Neural cell (in vitro differentiated cells): ENCODE measurements at regions not wholly inside any gene's neighbourhood (a gene's known extent, or its start where the extent isn't known, plus 50 kb on each side); places are given as distances from the start of the nearest gene placed in this dataset.

Experiments
- H2AFZ ChIP-seq: fragments of 200-600, 300-800 bp; sonication (generic), shearing (Covaris generic); 2 replicates; pipeline ENCODE4 v1.6.0; 2014; ENCODE audit warnings: low read depth, mild to moderate bottlenecking, antibody characterized with exemption, low read length, moderate library complexity
- H3F3A ChIP-seq: fragments of 200-600 bp; shearing (Covaris generic); 2 replicates; pipeline ENCODE4 v1.6.1; 2016; ENCODE audit warnings: mild to moderate bottlenecking, moderate library complexity, mixed read lengths, antibody characterized with exemption, low read length; ENCODE audit not compliant: insufficient read depth, poor library complexity, severe bottlenecking
- H3K27ac ChIP-seq: fragments of 200-600, 300-800 bp; sonication (generic), shearing (Covaris generic); 2 replicates; pipeline ENCODE4 v1.5.1; 2014; ENCODE audit warnings: mild to moderate bottlenecking, low read length, moderate library complexity
- H3K27me3 ChIP-seq: fragments of 300-800, 200-600 bp; sonication (generic), shearing (Covaris generic); 2 replicates; pipeline ENCODE4 v1.6.0; 2014; ENCODE audit warnings: mild to moderate bottlenecking, low read depth, low read length, moderate library complexity; ENCODE audit not compliant: insufficient read depth
- H3K36me3 ChIP-seq: fragments of 300-800, 200-600 bp; sonication (generic), shearing (Covaris generic); 2 replicates; pipeline ENCODE4 v1.5.1; 2014; ENCODE audit warnings: mild to moderate bottlenecking, antibody characterized with exemption, low read length, moderate library complexity; ENCODE audit not compliant: insufficient read depth
- H3K4me2 ChIP-seq: fragments of 300-800, 200-600 bp; sonication (generic), shearing (Covaris generic); 2 replicates; pipeline ENCODE4 v1.6.0; 2014; ENCODE audit warnings: mild to moderate bottlenecking, low read length
- H3K4me3 ChIP-seq: fragments of 300-800, 200-600 bp; sonication (generic), shearing (Covaris generic); 2 replicates; pipeline ENCODE4 v1.5.1; 2014; ENCODE audit warnings: mild to moderate bottlenecking, low read length, moderate library complexity
- H3K79me2 ChIP-seq: fragments of 200-600 bp; shearing (Covaris generic); replicated peaks from 2 replicates; pipeline ENCODE4 v1.6.0; 2014; ENCODE audit warnings: mild to moderate bottlenecking, low read length, moderate library complexity; ENCODE audit not compliant: insufficient read depth
- H3K9ac ChIP-seq: fragments of 300-800, 200-600 bp; sonication (generic), shearing (Covaris generic); 2 replicates; pipeline ENCODE4 v1.6.1; 2016; ENCODE audit warnings: mild to moderate bottlenecking, low read length, mixed read lengths
- H3K9me2 ChIP-seq: fragments of 200-600 bp; shearing (Covaris generic); 2 replicates; pipeline ENCODE4 v1.6.1; 2016; ENCODE audit warnings: mild to moderate bottlenecking, low read length, mixed read lengths; ENCODE audit not compliant: insufficient read depth
- H3K9me3 ChIP-seq: fragments of 200-600, 300-800 bp; sonication (generic), shearing (Covaris generic); 2 replicates; pipeline ENCODE4 v1.6.1; 2016; ENCODE audit warnings: mild to moderate bottlenecking, mixed run types, low read length, moderate library complexity, mixed read lengths
- H4K20me1 ChIP-seq: fragments of 200-600 bp; shearing (Covaris generic); 2 replicates; pipeline ENCODE4 v1.6.1; 2016; ENCODE audit warnings: mild to moderate bottlenecking, mixed run types; ENCODE audit not compliant: insufficient read depth
- EP300 ChIP-seq: fragments of 450-650 bp; conservative IDR thresholded peaks from 2 replicates; pipeline ENCODE4 v1.6.1; 2014; ENCODE audit warnings: antibody characterized with exemption, mild to moderate bottlenecking, moderate library complexity; ENCODE audit not compliant: poor library complexity, severe bottlenecking
- EZH2 ChIP-seq: fragments of 200-600, 300-800 bp; shearing (Covaris generic), sonication (generic); IDR thresholded peaks from 2 replicates; pipeline ENCODE4 v1.6.1; 2014; ENCODE audit warnings: antibody characterized with exemption, low read length, borderline replicate concordance, mild to moderate bottlenecking; ENCODE audit not compliant: insufficient read depth, poor library complexity, severe bottlenecking
- MXI1 ChIP-seq: fragments of 450-650 bp; conservative IDR thresholded peaks from 2 replicates; pipeline ENCODE4 v1.6.1; 2014; ENCODE audit warnings: antibody characterized with exemption, mild to moderate bottlenecking; ENCODE audit not compliant: poor library complexity, severe bottlenecking
- POLR2AphosphoS5 ChIP-seq: IDR thresholded peaks from 2 replicates; pipeline ENCODE4 v1.6.1; 2012
- RAD21 ChIP-seq: fragments of 450-650 bp; conservative IDR thresholded peaks from 2 replicates; pipeline ENCODE4 v1.6.1; 2014; ENCODE audit warnings: antibody characterized with exemption, mild to moderate bottlenecking, moderate library complexity
- REST ChIP-seq: IDR thresholded peaks from 2 replicates; pipeline ENCODE4 v1.6.1; 2012; ENCODE audit warnings: borderline replicate concordance
- SMC3 ChIP-seq: fragments of 450-650 bp; conservative IDR thresholded peaks from 2 replicates; pipeline ENCODE4 v1.6.1; 2014; ENCODE audit warnings: antibody characterized with exemption, mild to moderate bottlenecking, moderate library complexity; ENCODE audit not compliant: poor library complexity
- TAF1 ChIP-seq: IDR thresholded peaks from 2 replicates; pipeline ENCODE4 v1.6.1; 2012; ENCODE audit warnings: low read depth
- TF ChIP-seq, protein P1 (sequence below): fragments of 450-650 bp; IDR thresholded peaks from 2 replicates; pipeline ENCODE4 v1.5.1; 2014; ENCODE audit warnings: antibody characterized with exemption, mild to moderate bottlenecking, moderate library complexity; ENCODE audit not compliant: poor library complexity, severe bottlenecking

- Histone ChIP-seq H3K9me2 (no peaks in the 10 kb centered on the region), H3K27me3 (no peaks in the 10 kb centered on the region), H4K20me1 (no peaks in the 10 kb centered on the region), H3K79me2 (no peaks in the 10 kb centered on the region), H3K4me3 (no peak overlapping the region), H2AFZ (no peak overlapping the region), H3K9me3 (no peaks in the 10 kb centered on the region), H3K36me3 (no peaks in the 10 kb centered on the region), H3K27ac (no peak overlapping the region), H3F3A (no peaks in the 10 kb centered on the region), H3K4me2 (no peak overlapping the region), H3K9ac (no peak overlapping the region)
- TF ChIP-seq RAD21 = no peak
Measured at GRCh38 chr10:61172182-61172926, 228.4 kb upstream of the RHOBTB1 start.

GRCh38 chr10:61170594-61170993, 226.6 kb upstream of the RHOBTB1 start:
- Histone ChIP-seq H3K4me2 (no peak overlapping the region), H4K20me1 (no peaks in the 10 kb centered on the region), H3K79me2 (no peaks in the 10 kb centered on the region), H3K9me3 (no peaks in the 10 kb centered on the region), H2AFZ (no peak overlapping the region), H3K4me3 (no peak overlapping the region), H3K27me3 (no peaks in the 10 kb centered on the region), H3F3A (no peaks in the 10 kb centered on the region), H3K9ac (no peak overlapping the region), H3K27ac (no peak overlapping the region), H3K9me2 (no peaks in the 10 kb centered on the region), H3K36me3 (no peaks in the 10 kb centered on the region)
- TF ChIP-seq TAF1 (no peak), MXI1 (no peak), EP300 (no peak), RAD21 (no peak), REST (no peak), SMC3 (no peak), EZH2 (no peak), POLR2AphosphoS5 (no peak)
- TF ChIP-seq, protein P1, sequence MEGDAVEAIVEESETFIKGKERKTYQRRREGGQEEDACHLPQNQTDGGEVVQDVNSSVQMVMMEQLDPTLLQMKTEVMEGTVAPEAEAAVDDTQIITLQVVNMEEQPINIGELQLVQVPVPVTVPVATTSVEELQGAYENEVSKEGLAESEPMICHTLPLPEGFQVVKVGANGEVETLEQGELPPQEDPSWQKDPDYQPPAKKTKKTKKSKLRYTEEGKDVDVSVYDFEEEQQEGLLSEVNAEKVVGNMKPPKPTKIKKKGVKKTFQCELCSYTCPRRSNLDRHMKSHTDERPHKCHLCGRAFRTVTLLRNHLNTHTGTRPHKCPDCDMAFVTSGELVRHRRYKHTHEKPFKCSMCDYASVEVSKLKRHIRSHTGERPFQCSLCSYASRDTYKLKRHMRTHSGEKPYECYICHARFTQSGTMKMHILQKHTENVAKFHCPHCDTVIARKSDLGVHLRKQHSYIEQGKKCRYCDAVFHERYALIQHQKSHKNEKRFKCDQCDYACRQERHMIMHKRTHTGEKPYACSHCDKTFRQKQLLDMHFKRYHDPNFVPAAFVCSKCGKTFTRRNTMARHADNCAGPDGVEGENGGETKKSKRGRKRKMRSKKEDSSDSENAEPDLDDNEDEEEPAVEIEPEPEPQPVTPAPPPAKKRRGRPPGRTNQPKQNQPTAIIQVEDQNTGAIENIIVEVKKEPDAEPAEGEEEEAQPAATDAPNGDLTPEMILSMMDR = no peak
